ENCODE measurements at regions not wholly inside any gene's neighbourhood (a gene's known extent, or its start where the extent isn't known, plus 50 kb on each side); places are given as distances from the start of the nearest gene placed in this dataset.

GRCh38 chr5:39497322-39497721, 72.5 kb upstream of the DAB2 start:
- DNase-seq = no peak

- DNase-seq = no peak
Observed at GRCh38 chr5:39495227-39495626, 70.4 kb upstream of the DAB2 start.

- DNase-seq = no peak
Observed at GRCh38 chr5:39494534-39494933, 69.8 kb upstream of the DAB2 start.

GRCh38 chr5:39494107-39494510, 69.3 kb upstream of the DAB2 start:
- no peak for DNase-seq

- DNase-seq = no peak
Observed at GRCh38 chr5:39491210-39491609, 66.4 kb upstream of the DAB2 start.

GRCh38 chr5:39489263-39489662, 64.5 kb upstream of the DAB2 start:
- no peak for DNase-seq

GRCh38 chr5:39486790-39487189, 62.0 kb upstream of the DAB2 start:
- no peak for DNase-seq

- no peak for DNase-seq
Observed at GRCh38 chr5:39486361-39486760, 61.6 kb upstream of the DAB2 start.

- DNase-seq = no peak
Observed at GRCh38 chr5:39485079-39485478, 60.3 kb upstream of the DAB2 start.

- no peak for DNase-seq
Observed at GRCh38 chr5:39484673-39485072, 59.9 kb upstream of the DAB2 start.

GRCh38 chr5:39482098-39482497, 57.3 kb upstream of the DAB2 start:
- DNase-seq = no peak

GRCh38 chr5:39479537-39479936, 54.8 kb upstream of the DAB2 start:
- DNase-seq = no peak

- no peak for DNase-seq
Observed at GRCh38 chr5:39478863-39479262, 54.1 kb upstream of the DAB2 start.

GRCh38 chr5:39476843-39477220, 52.1 kb upstream of the DAB2 start:
- DNase-seq = no peak

- no peak for DNase-seq
Observed at GRCh38 chr5:39475881-39476842, 51.4 kb upstream of the DAB2 start.

GRCh38 chr5:39475159-39475571, 50.4 kb upstream of the DAB2 start:
- no peak for DNase-seq

Measured in central memory CD4-positive, alpha-beta T cell (primary cell).